NCI-H2107 treated with DMSO at 0.1 percent for 48 hours (cell line): ENCODE measurements at regions not wholly inside any gene's neighbourhood (a gene's known extent, or its start where the extent isn't known, plus 50 kb on each side); places are given as distances from the start of the nearest gene placed in this dataset.
A peak's percentile ranks its signal among the peaks of the same experiment; 100 is the strongest.

Experiments
- DNase-seq: peaks from one replicate; lab custom pipeline; 2025; ENCODE audit not compliant: unreplicated experiment; lab: John Stamatoyannopoulos, UW

GRCh38 chr1:203926025-203926540 lies 64.7 kb downstream of the SNRPE start:
- DNase-seq, result no peak

- DNase-seq, result no peak
These were observed 68.4 kb downstream of the SNRPE start for GRCh38 chr1:203929741-203930309.

GRCh38 chr1:203930342-203930741 lies 68.9 kb downstream of the SNRPE start:
- DNase-seq, result no peak

- no peak for DNase-seq
These were observed 70.6 kb downstream of the SNRPE start for GRCh38 chr1:203931953-203932352.

GRCh38 chr1:203932556-203932955 lies 71.2 kb downstream of the SNRPE start:
- DNase-seq, result no peak

- no peak for DNase-seq
These were observed 72.6 kb downstream of the SNRPE start for GRCh38 chr1:203934027-203934426.

- DNase-seq, result no peak
These were observed 73.3 kb downstream of the SNRPE start for GRCh38 chr1:203934651-203935050.

- no peak for DNase-seq
These were observed 73.9 kb downstream of the SNRPE start for GRCh38 chr1:203935321-203935720.

- no peak for DNase-seq
These were observed 76.4 kb downstream of the SNRPE start for GRCh38 chr1:203937678-203938330.

GRCh38 chr1:203944651-203945404 lies 83.4 kb downstream of the SNRPE start:
- DNase-seq, result no peak

- no peak for DNase-seq
These were observed 92.9 kb downstream of the SNRPE start for GRCh38 chr1:203954293-203954692.

GRCh38 chr1:203954788-203955552 lies 93.6 kb downstream of the SNRPE start:
- DNase-seq, result no peak

- no peak for DNase-seq
These were observed 104.2 kb upstream of the SOX13 start for GRCh38 chr1:203968761-203969160.

- DNase-seq, result no peak
These were observed 103.1 kb upstream of the SOX13 start for GRCh38 chr1:203969846-203970245.

GRCh38 chr1:203985044-203985443 lies 87.9 kb upstream of the SOX13 start:
- no peak for DNase-seq

GRCh38 chr1:203985676-203986075 lies 87.2 kb upstream of the SOX13 start:
- DNase-seq, result no peak

- no peak for DNase-seq
These were observed 85.9 kb upstream of the SOX13 start for GRCh38 chr1:203986887-203987461.

GRCh38 chr1:203990118-203990517 lies 82.8 kb upstream of the SOX13 start:
- DNase-seq, result no peak

- peak; percentile 84 for DNase-seq
These were observed 80.5 kb upstream of the SOX13 start for GRCh38 chr1:203992440-203992839.

- DNase-seq, result no peak
These were observed 79.7 kb upstream of the SOX13 start for GRCh38 chr1:203993256-203993655.

GRCh38 chr1:203995228-203995627 lies 77.7 kb upstream of the SOX13 start:
- no peak for DNase-seq
